HG03571 (cell line): ENCODE measurements at regions not wholly inside any gene's neighbourhood (a gene's known extent, or its start where the extent isn't known, plus 50 kb on each side); places are given as distances from the start of the nearest gene placed in this dataset.
"Not testable (repeated sequence)": the region's sequence is repeated elsewhere in the genome, so short reads cannot be mapped to it uniquely, and the experiment has no call there.

ENCODE experiments used
- ATAC-seq: cut with Tn5 transposase; IDR thresholded peaks from one replicate; pipeline ENCODE4 v1.9.1; 2021; ENCODE audit not compliant: unreplicated experiment

- ATAC-seq, result no peak
Measured at GRCh38 chr6:150681578-150682395, 82.1 kb downstream of the PLEKHG1 start.

DNA sequence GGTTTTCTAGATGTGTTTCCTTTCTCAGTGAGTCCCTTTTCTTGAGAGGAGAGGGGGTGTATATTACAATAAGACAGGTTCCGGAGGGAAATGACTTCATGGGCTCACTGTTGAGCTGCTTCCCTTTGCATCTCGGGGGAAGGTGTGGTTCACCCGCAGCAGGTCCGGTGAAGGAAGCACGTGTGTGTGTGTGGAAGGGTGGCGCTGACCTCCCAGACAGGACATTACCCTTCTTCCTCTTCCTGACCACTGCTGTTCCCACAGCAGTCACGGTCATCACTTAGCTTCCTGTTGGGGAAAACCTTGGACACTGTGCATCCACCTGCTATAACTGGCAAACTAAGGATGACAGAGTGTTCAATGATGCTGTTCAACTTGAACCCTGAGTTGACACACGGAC lies 83.6 kb downstream of the PLEKHG1 start:
- ATAC-seq, result no peak

- no peak for ATAC-seq
Measured at GRCh38 chr6:150684161-150684560, 84.5 kb downstream of the PLEKHG1 start.

- no peak for ATAC-seq
Measured at GRCh38 chr6:150684714-150685459, 85.2 kb downstream of the PLEKHG1 start.

DNA sequence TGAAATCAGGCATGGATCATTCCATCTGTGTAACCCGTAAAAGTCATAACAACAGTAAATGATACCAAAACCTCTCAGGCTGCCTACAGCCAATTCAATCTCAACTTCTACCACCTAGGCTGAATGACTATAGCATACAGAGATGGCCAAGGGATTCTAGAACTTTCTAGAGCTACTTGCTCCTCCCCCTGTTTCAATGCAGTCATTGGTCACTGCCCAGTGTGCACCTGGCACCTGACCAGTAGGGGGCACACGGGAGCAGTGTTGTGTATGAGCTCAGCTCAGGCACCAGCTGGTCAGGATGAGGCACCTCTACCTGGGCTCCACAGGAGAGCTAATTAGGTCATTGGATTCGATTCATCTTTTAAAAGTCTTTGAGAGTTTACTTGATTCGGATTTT lies 86.2 kb downstream of the PLEKHG1 start:
- ATAC-seq, result no peak

DNA sequence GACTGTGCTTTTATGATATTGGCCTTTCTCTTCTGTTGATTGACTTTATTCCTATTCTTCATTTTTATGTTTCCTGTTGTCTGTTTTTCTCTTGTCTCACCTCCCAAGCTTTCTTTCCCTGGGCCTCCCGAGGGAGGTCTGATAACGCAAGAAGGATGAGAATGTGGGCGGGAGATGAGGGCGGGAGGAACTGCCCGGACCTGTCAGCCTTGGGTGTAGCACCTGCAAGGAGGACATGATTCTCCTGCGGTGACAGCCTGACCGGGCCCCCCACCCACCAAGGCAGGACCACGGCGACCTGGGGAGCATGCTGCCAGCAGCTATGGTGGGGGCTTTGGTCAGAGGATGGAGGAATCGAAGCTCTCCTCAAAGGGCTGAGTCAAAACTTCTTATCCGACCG lies 86.9 kb downstream of the PLEKHG1 start:
- no peak for ATAC-seq

GRCh38 chr6:150687508-150687907 lies 87.8 kb downstream of the PLEKHG1 start:
- ATAC-seq, result no peak

GRCh38 chr6:150689900-150690590 lies 90.4 kb downstream of the PLEKHG1 start:
- ATAC-seq, result peak; percentile 55

DNA sequence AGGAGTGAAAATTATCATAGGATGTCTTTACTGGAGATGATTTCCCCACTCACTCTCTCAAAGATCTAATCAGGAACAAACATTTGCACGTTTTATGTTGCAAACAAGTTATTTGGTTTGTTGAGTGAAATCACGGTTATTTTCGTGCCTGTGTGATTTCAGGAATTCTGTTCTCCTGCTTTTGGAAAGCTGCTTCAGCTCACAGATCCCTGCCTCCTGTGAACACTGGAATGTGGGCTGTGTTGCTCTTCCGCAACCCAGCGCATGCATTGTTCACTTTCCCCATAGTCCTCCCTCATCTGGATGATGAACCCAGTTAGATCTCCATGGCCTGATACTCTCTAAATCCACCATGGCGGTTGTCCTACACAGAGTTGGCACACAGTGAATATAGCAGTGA lies 91.0 kb downstream of the PLEKHG1 start:
- ATAC-seq, result no peak

DNA sequence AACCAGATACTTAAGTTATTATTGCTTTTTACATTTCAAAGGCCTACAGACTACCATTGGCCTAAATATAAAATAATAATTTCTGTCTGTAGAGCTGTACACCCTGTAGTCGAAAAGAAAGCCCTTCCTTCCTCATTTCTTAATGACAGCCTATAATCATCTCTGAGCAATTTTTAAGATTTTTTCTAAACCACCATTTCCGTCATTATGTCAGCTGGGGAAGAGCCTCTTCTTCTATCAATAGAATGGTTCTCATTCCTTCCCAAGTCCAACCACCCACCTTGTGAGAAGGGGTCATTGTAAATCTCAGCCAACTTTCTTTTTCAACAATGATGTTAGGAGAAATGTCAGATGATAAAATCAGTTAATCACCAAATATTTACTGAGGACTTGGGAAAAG lies 91.8 kb downstream of the PLEKHG1 start:
- ATAC-seq, result no peak

DNA sequence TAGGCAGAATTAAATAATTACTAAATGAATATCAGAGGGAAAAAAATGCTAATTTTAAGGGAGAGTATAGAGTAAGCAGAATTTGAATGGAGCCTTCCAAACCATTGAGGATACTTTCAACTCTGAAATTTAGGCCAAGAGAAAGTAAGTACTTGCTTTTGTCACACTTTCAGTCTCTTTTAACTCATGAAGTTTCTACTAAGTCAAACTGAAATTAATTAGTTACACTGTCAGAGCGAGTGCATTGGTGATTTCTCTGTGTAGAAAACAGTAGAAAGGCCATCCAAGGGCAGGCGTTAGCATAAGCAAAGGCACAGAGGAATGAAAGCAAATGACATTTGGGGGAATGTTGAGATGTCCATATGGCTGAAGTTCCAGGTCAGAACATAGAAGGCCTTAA lies 92.9 kb downstream of the PLEKHG1 start:
- peak; percentile 73 for ATAC-seq

DNA sequence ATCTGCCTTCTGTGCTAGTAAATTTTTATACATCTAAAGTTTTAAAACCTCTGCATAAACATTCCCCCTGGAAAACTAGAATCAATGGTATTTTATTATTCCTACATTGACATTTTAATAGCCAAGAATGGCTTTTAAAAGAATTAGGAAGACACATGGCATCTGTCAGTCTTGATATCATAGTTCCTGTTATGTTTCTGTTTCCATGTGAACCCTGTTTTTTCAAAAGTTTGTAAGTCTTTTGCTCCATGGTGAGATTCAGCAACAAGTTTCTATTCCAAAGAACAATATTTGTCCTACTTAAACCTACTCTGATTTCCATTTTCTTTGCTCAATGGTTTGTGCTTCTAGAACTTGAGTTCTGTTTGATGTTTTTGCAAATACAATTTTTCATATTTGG lies 95.2 kb downstream of the PLEKHG1 start:
- ATAC-seq, result no peak

- no peak for ATAC-seq
Measured at GRCh38 chr6:150695652-150696051, 96.0 kb downstream of the PLEKHG1 start.

GRCh38 chr6:150696190-150696589 lies 96.5 kb downstream of the PLEKHG1 start:
- ATAC-seq, result no peak

DNA sequence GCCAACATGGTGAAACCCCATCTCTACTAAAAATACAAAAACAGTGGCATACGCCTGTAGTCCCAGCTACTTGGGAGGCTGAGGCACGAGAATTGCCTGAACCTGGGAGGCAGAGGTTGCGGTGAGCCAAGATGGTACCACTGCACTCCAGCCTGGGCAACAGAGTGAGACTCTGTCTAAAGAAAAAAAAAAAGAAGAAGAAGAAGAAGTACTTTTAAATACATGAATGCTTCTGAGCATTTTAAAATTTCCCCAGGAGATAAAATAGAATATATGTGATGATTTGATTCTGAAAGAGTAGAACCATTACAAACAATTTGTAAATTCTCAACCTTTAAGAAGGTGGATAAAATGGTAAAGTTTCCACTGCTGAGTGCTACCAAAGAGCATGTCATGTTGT lies 97.2 kb downstream of the PLEKHG1 start:
- not testable (repeated sequence) for ATAC-seq

- ATAC-seq, result no peak
Measured at GRCh38 chr6:150697515-150697914, 97.8 kb downstream of the PLEKHG1 start.

DNA sequence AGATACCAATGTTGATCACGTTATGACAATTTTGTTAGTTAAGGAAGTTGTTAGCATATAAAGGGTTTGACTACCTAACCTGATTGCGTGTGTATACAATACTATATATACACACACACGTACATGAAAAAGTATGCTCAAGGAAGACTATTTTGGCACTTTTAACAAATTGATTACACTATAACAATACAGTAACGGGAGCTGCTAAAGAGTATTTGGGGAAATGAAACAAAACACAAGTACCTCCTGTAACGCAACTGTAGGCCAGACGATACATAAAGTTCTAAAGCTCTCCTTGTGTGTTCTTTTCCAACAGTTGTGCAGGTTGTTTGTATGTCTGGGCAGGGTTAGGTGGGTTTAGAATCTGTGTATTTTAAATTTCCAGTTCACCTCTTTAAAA lies 98.7 kb downstream of the PLEKHG1 start:
- no peak for ATAC-seq

- ATAC-seq, result no peak
Measured at GRCh38 chr6:150702675-150703074, 103.0 kb downstream of the PLEKHG1 start.

DNA sequence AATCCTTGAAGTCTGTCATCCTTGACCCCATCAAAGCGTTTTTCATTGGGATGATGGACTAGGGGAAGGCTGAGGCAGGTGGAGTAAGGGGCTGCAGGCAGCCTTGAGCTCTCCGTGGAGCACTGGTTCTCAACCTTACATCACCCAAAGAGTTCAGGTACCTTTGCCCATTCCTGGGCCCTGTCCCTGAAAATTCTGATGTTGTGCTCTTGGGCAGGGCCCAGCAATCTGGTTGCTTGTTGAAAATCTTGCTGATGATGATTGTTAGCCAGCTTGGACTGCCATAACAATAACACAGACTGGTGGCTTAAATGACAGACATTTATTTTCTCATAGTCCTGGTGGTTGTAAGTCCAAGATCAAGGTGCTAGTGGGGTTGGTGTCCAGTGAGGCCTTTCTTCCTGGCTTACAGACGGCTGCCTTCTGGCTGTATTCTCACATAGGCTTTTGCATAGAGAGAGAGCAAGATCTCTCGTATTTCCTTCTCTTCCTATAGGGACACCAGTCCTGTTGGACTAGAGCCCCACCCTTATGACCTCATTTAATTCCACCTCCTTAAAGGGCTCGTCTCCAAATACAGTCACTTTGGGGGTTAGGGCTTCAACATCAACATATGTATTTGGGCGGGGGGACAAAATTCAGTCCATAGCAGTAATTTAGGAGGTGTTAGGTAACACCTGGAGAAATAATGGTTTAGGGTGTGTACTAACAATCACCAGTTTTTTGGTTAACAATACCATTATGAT lies 104.9 kb downstream of the PLEKHG1 start:
- no peak for ATAC-seq

GRCh38 chr6:150705392-150705791 lies 105.7 kb downstream of the PLEKHG1 start:
- ATAC-seq, result no peak

- no peak for ATAC-seq
Measured at GRCh38 chr6:150710236-150710635, 110.6 kb downstream of the PLEKHG1 start.
